ENCODE measurements at regions not wholly inside any gene's neighbourhood (a gene's known extent, or its start where the extent isn't known, plus 50 kb on each side); places are given as distances from the start of the nearest gene placed in this dataset.

DNA sequence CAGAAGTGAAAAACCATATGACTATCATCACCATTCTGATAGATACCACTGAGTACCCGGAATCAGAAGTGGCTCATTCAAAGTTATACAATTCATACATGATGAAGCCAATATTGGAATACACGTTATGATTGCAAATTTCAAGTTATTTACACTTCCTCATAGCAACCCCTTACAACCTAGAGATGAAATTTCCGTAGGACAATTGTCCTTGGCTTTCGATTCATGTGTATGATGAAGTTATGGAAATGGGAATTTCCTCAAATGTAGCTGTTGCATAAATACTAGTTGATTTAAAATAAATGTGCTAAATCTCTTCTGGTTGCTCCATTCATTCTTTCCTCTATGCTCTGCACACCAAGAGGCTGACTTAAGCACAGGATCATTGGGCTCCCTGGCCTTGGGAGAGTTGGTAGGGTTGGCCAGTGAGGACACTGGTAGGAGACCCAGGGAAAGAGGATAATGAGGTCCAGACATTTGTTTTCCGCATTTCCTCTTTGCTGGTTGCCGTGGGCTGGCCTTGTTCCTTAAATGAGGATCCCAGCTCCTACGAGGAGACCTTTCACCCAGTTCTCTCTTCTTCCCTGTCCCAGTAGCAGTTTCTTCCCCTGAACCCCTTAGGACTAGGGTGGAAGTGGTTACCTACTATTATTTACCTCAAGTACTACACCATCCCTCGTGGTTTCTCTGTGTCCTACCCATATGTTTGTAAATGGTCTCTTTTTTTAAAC lies 90.3 kb downstream of the ZNF474 start:
- TF ChIP-seq, protein P1, sequence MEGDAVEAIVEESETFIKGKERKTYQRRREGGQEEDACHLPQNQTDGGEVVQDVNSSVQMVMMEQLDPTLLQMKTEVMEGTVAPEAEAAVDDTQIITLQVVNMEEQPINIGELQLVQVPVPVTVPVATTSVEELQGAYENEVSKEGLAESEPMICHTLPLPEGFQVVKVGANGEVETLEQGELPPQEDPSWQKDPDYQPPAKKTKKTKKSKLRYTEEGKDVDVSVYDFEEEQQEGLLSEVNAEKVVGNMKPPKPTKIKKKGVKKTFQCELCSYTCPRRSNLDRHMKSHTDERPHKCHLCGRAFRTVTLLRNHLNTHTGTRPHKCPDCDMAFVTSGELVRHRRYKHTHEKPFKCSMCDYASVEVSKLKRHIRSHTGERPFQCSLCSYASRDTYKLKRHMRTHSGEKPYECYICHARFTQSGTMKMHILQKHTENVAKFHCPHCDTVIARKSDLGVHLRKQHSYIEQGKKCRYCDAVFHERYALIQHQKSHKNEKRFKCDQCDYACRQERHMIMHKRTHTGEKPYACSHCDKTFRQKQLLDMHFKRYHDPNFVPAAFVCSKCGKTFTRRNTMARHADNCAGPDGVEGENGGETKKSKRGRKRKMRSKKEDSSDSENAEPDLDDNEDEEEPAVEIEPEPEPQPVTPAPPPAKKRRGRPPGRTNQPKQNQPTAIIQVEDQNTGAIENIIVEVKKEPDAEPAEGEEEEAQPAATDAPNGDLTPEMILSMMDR (conservative IDR thresholded peaks at IDR 0.05; ENCODE audit: low read depth, low read length): no peak
- no peak for TF ChIP-seq EZH2 (IDR thresholded peaks at IDR 0.05; ENCODE audit: borderline replicate concordance, low read depth, low read length, poor library complexity, severe bottlenecking)

Data from A673 (cell line).